GM21529 (cell line): ENCODE measurements at regions not wholly inside any gene's neighbourhood (a gene's known extent, or its start where the extent isn't known, plus 50 kb on each side); places are given as distances from the start of the nearest gene placed in this dataset.
"Not testable (repeated sequence)": the region's sequence is repeated elsewhere in the genome, so short reads cannot be mapped to it uniquely, and the experiment has no call there.

Source experiments
- ATAC-seq: cut with Tn5 transposase; IDR thresholded peaks from one replicate; pipeline ENCODE4 v1.9.1; 2021; ENCODE audit not compliant: unreplicated experiment

GRCh38 chr4:62588671-62589070 is 1388.5 kb downstream of the ADGRL3 start:
- no peak for ATAC-seq

DNA sequence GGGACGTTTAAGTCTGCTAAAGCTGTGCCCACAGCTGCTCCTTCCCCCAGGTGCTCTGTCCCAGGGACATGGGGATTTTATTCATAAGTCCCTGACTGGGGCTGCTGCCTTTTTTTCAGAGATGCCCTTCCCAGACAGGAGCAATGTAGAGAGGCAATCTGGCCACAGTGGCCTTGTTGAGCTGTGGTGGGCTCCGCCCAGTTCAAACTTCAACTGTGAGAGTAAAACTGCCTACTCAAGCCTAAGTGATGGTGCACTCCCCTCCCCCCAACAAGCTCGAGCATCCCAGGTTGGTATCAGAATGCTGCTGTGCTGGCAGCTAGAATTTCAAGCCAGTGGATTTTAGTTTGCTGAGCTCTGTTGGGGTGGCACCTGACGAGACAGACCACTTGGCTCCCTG is 1371.4 kb downstream of the ADGRL3 start:
- ATAC-seq = no peak

DNA sequence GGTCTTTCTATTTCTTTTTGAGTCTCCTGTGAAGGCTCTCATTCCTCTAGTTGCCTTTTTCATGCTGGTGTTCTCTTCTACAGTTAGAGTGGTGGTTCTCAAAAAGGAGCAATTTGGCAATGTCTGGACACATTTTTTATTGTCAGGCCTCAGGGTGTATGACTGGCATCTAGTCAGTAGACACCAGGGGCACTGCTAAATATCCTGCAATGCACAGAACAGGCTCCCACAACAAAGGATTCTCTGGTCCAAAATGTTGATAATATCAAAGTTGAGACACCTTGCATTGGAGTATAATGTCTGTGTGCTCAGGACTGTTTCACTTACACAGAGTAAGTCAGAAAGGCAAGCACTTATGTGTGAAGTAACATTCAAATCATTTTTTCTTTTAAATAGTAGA is 1360.7 kb downstream of the ADGRL3 start:
- no peak for ATAC-seq

DNA sequence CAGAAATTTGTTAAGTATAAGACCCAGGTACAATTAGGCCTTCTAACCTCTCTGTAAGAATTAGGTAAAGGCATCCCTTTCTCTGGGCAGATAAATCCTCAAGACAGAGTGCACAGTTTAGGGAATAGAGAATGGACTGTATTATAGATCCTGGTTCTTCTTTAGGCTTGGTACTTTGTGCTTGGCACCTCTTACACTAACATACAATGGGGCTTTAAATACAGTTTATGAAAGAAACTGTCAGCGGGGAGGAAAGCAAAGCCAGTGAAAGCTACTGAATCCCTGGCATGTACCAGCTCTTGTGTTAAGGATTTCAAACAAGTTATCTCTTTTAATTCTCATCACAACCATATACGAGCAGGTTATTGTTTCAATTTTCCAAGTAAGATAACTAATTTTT is 1350.0 kb downstream of the ADGRL3 start:
- ATAC-seq = no peak

DNA sequence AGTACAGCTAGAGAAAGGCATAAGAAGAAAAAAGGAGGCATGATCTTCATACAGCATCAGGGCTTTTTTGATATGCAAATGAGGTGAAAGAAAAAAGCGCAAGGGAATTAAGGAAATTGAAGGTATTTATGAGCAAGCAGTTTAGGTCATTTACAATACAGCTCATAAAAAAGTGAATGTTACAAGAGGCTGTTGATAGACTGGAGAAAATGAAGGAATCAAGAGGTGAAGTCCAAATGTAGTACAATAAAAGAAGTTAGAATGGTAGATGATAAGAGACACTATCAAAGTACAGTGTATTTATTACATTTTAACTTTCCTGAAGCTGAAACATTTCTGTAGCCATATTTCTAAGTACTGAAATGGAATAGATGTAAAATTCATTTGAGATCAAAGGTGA is 1349.5 kb downstream of the ADGRL3 start:
- no peak for ATAC-seq

DNA sequence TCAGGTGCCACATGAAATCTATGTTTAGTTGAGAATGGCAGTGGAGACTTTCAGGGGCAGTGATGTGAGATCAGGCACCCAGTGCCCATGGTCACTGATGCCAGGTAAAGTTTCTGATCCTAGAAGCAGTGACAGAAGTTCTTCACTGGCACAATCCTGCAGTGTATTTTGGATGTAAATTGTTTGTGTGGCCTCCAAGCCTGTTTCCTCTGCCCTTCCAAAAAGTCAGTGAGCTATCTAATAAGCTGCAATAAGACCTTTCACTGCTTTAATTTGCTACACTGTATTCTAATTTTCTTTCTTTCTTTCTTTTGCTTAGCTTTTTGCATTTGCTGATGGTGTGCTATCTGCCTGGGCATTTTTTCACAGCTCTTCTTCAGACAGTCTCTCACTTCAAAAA is 1348.6 kb downstream of the ADGRL3 start:
- no peak for ATAC-seq

GRCh38 chr4:62548108-62548524 is 1348.0 kb downstream of the ADGRL3 start:
- no peak for ATAC-seq

- ATAC-seq = no peak
Measured at GRCh38 chr4:62544428-62544827, 1344.3 kb downstream of the ADGRL3 start.

DNA sequence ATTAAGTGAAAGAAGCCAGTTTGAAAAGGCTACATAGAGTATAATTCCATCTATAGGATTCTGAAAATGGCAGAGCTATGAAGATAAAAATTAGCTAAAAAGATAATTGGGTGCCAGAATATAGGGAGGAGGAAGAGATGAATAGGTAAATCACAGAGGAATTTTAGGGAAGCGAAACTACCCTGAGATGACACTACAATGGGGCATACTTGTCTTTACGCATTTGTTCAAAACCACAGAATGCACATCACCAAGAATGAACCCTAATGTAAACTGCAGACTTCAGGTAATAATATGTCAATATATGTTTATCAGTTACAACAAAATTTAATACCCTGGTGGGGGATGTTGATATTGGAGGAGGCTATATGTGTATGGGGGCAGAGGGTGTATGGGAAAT is 1342.9 kb downstream of the ADGRL3 start:
- no peak for ATAC-seq

- ATAC-seq = no peak
Measured at GRCh38 chr4:62533573-62533972, 1333.4 kb downstream of the ADGRL3 start.

DNA sequence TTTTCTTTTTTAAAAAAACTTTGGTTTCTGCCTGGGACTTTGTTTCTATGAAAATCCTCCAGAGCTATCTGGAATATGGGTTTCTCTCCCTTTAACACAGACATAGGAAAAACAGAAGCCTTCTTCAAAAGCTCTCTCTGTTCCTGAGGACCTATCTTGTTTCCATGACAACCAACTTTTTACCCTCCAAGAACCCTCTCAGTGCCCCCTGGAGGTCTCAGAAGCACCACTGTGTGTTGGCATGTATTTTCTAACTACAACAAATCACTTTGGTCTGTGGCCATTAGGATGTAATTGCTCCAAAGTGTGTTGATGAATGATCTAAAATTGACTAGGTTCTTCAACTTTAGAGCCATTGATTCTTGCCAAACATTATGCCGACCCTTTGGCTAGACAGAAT is 1331.6 kb downstream of the ADGRL3 start:
- ATAC-seq = no peak

DNA sequence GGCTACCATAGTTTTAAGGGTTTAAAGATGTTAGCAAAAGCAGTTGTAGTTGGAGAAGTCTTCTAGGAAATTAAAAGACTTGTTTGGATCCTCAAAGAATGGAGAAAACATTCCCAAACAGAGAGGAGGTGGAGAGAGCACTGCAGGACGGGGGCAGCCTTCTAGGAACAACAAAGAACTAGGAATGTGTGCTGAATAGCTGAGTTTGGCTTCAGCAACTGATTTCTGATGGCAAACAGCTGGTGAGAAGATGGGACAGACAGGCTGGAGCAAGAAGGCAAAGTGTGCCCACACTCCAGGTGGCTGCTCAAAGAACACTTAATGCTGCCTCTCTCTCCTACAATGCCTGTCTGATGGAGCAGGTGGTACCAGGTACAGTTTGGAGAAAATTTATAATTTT is 1331.1 kb downstream of the ADGRL3 start:
- ATAC-seq = no peak

- ATAC-seq = no peak
Measured at GRCh38 chr4:62528874-62529273, 1328.7 kb downstream of the ADGRL3 start.

GRCh38 chr4:62526671-62527070 is 1326.5 kb downstream of the ADGRL3 start:
- no peak for ATAC-seq

- ATAC-seq = no peak
Measured at GRCh38 chr4:62523256-62523655, 1323.1 kb downstream of the ADGRL3 start.

DNA sequence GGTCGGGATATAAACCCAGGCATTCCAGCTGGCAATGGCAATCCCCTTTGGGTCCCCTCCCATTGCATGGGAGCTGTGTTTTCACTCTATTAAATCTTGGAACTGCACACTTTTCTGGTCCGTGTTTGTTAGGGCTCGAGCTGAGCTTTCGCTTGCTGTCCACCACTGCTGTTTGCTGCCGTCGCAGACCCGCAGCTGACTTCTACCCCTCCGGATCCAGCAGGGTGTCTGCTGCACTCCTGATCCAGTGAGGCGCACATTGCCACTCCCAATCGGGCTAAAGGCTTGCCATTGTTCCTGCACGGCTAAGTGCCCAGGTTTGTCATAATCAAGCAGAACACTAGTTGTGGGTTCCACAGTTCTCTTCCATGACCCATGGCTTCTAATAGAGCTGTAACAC is 1322.1 kb downstream of the ADGRL3 start:
- ATAC-seq = no peak

GRCh38 chr4:62517716-62518115 is 1317.6 kb downstream of the ADGRL3 start:
- no peak for ATAC-seq

DNA sequence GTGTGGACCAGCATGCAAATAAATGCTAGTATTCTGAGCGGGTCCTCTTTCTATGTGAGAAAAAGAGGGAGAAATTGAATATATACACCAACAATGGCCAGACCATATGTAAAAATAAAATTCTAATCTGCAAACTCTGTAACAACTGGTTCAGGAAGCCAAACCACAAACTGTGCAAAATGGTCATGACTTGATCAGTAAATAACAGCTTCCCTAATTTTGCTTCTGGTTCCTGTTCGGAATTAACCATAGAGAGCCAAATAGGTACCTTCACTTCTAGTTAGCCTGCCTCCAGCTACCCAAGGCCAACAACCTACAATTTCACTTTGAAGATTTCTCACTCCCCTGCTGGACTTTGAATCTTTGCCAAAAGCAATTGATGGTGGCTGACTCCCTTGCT is 1313.2 kb downstream of the ADGRL3 start:
- ATAC-seq = no peak

DNA sequence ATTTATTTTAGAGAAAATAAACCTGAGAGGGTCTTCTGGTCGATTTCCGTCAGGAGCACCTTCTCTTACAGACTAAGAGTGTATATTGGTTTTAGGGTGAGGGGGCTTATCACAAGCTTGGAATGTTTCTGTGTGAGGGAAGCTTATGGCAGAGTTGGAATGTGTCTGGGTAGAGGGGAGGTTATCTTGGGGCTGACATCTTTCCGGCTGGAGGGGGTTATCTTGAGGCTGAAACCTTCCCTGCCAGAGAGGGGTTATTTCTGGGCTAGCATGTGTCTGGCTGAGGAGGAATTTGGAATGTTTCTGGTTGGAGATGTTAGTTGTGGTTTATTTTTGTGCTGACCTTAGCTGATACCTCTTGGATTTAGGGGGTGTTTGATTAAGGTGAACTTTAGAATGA is 1312.1 kb downstream of the ADGRL3 start:
- no peak for ATAC-seq

GRCh38 chr4:62510228-62510627 is 1310.1 kb downstream of the ADGRL3 start:
- ATAC-seq = no peak

DNA sequence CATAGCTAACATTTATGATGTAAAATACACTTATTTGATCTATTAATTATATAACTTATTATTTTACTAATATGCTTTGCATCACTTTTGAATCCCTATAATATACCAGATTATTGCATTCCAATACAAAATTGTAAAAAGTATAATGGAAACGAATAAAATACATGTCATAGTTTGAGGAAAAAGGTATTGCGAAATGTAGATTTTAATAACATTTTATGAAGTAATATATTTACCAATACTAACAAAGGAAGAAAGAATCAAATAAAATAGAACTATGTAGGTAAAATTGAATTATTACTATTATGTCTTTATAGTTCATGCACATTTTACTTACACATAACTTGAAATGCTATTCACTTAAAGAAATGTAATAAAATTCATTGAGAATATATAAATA is 1300.2 kb downstream of the ADGRL3 start:
- ATAC-seq = no peak

DNA sequence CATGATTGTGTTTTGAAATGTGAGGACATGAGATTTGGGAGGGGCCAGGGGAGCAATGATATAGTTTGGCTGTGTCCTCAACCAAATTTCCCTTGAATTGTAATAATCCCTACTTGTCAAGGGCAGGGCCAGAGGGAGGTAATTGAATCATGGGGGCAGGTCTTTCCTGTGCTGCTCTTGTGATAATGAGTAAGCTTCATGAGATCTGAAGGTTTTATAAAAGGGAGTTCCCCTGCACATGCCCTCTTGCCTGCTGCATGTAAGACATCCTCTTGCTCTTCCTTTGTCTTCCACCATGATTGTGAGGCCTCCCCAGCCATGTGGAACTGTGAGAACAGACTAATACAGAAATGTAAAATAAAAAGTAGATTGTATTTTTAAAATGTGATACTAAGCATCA is 1294.9 kb downstream of the ADGRL3 start:
- no peak for ATAC-seq

GRCh38 chr4:62491756-62492155 is 1291.6 kb downstream of the ADGRL3 start:
- ATAC-seq = not testable (repeated sequence)

DNA sequence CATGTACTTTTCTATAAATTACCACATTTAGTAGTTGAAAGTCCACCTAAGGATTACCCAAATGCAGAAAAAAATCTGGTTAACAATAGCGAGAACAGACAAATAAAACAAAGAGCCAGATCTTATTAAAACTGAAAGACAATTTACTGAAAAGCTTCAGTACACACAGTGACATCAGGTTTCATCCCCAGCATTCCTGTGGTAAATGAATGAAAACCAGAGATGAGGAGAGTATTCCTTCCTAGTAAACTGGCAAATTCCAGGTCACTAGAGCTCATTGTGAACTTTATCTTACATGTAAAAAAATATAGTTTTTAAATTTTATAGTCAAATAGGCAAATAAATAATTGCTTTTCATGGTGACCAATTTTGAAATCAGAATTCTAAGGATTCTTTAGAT is 1290.5 kb downstream of the ADGRL3 start:
- no peak for ATAC-seq
